ENCODE measurements at regions not wholly inside any gene's neighbourhood (a gene's known extent, or its start where the extent isn't known, plus 50 kb on each side); places are given as distances from the start of the nearest gene placed in this dataset.

DNA sequence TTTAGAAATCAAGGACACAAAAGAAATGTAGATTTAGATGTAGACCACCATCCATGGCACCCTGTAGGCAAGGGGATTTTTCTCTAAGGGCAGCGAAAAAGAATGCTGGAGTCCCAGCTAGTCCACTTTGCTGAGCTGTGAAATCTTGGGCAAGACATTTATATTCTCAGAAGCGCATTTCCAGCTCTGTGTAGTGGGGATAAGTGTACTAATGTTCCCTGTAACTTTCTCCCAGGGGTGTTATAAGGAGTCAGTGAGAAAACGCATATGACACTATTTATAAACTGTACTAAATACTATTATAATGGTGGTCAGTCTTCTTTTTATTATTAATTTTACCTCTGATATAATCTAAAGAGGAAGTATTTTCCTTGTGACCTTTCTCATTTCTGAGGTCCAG lies 133.4 kb upstream of the FRMD6 start:
- no peak for DNase-seq

DNA sequence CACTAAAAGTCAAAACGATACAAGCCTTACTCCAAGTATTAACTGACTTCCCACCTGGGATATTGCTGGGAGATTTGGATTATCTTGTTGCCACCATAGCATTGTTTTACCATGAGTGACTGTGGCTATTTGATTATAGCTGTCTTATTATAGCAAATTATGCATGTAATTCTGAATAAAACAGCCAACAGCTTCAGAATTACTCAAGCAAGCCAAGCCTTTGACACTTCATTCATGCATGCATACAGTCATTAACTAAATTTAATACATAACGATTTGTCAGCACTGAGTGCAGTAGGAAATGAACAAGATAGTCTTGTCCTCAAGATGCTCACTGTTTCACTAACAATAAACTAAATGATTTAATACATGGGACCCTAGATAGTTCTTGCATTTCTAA lies 133.0 kb upstream of the FRMD6 start:
- DNase-seq: no peak

DNA sequence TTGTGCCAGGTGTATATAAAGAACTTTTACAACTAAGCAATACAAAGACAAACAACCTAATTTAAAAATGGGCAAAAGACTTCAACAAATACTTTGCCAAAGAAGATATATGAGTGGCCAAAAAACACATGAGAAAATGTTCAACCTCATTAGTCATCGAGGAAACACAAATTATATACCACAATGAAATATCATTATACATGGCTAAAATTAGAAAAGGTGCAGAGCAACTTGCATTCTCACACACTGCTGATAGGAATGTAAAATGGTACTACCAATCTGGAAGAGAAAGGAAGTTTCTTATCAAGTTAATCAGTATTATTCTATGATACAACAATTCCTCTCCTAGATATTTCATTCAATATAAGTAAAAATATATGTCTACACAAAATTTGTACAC lies 131.6 kb upstream of the FRMD6 start:
- no peak for DNase-seq

DNA sequence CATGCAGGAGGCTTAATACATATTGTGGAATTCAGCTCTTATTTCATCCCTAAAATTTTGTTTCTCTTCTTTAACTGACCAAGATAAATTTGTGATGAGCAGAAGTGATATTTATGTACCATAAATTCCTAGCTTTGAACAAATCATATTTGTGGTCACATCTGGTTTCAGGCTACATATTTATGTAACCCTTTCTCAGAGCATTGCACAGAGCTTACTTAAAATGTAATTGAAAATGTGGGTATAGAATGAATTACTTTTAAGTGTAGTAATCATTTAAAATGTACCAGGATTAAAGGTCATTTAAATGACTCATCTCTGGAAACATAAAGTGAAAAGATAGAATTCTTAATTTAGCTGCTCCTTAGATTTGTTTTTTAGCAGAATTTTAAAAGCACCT lies 129.9 kb upstream of the FRMD6 start:
- no peak for DNase-seq

DNA sequence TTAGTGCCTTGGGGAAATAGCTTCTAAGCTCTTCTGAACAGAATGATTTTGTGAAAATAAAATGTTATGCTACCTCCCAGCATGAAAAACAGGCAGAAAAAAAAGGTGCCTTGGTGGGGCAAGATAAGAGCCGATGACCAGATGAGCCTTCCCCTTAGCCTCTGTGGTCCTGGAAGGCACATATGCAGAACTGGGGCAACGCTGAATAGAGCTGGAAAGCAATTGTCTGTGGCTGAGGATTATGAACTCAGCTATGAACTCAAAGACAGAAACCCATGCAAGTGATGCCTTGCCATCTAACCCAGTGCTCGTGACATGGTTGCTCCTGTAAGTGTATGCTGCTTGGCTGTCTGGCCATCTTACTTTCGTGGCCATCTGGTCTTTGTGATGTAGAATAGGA lies 128.5 kb upstream of the FRMD6 start:
- no peak for DNase-seq

DNA sequence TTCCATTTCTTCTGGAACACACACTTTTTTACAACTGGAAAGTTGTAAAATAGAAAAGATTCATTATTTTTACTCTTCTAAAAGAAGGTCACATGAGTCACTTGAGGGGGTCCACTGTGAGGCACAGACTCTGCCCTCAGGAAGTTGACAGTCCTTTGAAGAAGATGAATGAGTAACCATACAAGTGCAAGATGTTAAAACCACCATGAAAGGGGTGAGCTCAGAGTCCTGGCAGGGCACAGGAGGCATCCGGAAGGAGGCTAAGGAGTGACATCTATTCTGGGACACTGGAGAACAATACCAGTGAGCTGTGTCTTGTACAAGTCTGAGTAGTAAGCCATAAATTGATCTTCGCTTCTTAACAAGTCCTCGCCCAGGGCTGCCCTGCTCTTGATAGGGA lies 126.0 kb upstream of the FRMD6 start:
- DNase-seq: peak; percentile 3

DNA sequence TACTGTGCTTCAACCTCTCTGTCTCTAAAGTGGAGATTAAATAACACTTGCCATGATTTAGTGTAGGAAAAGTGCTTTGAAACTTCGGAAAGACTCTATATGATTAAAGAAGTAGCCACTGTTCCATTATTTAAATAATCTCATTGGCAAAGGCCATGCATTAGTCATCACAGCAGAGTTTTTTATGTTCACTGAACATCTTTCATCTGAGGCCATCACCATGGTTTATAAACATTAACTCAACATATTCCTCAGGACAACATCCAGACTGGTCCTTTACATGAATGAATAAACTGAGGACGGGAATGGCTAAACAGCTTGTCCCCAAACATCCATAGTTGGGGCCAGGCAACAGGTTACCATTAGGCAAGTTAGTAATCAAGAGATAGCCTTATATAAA lies 124.6 kb upstream of the FRMD6 start:
- DNase-seq: no peak

DNA sequence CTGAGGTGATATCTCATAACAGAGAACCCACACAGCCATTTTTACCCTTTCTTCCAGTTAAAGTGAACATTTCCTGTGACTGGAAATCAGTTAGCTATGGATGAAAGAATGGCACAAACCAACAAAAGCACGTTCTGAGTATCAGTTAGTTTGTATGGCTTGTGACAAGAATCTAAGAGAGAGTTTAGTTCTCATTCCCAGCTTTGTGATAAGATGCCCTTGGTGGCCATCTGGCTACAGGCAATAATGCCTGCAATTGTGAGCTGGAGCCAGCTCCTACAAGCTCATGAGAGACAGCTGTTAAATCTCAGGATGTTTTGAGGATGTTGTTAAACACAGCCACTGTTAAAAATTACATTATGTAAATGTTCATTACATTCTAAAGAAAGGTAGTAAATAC lies 122.0 kb upstream of the FRMD6 start:
- no peak for DNase-seq

DNA sequence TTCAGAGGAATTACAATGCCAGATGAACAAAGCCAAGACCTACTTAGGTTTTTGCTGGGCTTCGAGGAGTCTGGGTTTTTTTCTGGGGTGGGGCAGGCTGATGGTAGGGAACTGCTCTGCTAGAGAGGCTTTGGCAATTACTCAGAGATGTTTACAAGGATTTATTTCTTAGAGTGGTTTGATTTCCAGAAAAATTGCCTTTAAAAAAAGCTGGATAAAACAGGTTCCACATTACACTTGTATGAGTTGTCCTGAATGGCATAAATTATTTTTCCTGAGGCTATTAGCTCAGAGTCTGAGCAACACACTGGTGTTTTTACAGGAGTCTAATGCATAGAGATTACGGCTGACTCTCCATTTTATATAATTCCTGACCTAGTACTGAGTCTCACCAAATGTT lies 118.5 kb upstream of the FRMD6 start:
- DNase-seq: peak; percentile 23

DNA sequence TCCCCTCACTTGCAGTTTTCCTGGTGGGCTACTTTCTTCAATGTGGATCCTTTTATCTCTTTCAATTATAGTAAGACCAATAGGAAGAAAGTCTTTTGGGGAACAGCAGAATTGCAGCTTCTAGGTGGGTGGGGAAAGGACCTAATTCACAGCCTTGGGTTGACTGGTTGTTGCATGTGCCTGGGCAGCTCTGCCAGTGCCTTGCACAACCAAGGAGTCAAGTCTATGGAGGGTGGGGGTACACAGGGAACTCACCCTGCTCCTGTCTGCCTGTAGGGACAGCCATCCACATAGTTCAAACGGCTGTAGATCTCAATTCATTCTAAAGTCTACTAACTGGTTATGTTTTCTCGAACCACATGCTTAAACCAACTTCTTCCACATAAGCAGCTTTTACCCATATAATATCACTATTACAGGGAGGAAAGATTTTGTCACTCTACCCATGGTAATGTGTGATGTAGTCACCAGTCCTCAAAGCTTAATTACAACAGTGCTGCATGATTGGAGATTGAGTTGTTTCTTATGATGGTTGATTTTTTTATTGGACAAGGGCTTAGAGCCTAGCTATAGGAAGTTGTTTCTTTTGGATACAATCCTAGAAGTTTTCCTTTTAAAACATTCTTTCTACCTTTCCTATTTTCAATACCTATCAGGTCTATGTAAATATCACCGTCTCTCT lies 117.7 kb upstream of the FRMD6 start:
- no peak for DNase-seq

DNA sequence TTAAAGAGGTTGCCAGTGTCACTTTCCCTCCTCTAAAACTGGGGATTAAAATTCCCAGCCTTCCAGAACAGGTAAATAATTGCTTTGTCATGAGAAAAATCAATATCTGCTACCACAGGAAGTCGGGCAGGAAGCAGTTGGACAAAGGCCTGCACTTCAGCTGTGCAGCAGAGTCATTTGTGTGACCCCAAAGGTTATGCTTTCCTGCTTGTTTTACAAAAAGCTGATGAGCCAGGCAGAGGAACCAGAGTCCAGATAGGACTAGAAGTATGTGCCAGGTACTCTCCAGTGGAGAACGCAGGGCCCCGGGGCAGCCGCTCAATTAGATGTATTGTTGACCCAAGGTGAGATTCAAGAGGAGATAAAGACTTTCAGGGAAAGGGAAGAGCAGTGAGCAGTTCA lies 117.1 kb upstream of the FRMD6 start:
- DNase-seq: no peak

DNA sequence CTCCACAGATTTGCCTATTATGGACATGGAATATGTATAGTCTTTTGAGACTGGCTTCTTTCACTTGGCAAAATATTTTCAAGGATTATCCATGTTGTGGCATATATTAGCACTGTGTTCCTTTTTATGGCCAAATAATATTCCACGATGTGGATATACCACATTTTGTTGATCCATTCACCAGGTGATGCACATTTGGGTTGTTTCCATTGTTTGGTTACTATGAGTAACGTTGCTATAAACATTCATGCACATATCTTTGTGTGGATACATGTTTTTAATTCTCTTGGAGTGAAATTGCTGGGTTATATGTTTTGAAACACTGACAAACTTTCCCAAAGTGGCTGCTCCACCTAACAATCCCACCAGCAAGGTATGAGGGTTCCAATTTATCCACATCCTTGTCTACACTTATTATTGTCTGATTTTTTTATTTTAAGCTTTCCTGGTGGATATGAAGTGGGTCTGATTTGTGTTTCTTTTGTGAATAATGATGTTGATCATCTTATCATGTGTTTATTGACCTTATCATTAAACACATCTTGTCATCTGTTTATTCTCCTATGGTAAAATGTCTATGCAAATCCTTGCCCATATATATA lies 116.2 kb upstream of the FRMD6 start:
- no peak for DNase-seq

DNA sequence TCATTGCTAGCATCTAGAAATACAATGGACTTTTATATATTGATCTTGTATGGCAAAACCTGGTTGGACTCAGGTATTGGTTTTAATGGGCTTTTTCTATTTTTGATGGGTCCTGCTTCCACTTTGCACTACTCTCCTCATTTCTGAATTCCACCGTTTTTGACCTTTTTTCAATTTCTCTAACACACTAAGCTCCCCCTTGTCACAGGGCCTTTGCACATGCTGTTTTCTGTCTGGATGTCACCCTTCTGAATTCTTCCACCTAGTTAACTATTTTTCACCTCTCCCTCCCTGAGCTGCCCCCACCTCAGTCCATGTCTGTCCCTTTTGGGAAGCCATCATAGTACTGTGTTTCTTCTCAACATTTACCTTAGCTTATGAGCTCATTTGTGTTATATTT lies 112.7 kb upstream of the FRMD6 start:
- DNase-seq: no peak

DNA sequence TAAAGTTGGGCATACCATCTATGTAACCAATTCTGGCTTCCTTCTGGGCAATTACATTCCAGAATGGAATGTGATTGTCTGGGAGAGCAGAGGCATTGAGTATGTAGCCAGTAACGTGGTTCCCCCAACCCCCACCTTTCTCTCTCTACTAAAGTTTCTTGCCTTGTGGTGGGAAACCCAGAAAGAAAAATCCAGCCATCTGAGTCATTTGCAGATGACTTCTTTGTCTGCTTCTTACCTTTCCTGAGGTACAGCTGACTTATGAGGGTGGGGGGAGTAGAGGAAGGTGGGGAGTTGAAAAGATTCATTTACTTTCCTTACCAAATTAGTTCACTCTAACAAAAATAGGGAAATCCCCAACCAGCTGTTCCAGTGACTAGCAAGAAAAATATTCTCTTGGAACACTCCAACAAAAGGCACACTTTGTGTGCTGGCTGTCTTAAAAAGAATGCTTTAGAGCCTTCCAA lies 112.1 kb upstream of the FRMD6 start:
- DNase-seq: peak; percentile 62

DNA sequence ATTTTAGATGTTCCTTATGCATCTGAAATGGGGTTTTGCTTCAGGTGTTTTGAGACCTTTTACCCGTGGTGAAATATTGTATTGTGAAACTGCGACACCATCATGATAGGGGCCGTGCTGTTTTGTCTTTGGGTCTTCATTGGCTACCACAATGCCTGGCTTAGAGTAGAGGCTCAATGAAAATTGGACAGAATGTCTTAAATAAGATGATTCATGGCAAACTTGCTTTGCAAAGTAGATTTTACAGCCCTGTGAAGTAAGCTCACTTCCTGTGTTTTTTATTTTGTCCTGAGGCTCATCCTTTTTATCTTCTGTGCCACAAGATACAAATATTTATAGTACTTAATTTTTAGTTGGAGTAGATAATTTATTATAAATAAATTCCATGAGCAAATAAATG lies 111.3 kb upstream of the FRMD6 start:
- no peak for DNase-seq

DNA sequence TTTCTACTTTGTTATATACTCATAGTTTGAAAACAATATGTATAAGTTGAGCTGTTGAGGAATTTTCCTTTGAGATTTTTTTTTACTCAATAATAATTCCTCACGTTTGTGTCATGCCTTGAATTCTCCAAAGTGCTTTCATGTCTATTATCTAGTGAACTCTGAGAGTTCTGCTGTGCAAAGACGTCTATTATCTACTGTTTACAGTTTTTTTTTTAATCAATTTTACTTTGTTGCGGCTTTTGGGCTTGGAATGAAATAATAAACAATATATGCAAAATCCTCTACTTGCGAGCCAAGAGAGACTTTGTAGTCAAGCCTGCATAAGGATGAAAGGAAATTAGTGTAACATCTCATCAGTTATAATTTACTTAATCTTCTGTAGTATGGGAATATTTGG lies 107.2 kb upstream of the FRMD6 start:
- DNase-seq: no peak

DNA sequence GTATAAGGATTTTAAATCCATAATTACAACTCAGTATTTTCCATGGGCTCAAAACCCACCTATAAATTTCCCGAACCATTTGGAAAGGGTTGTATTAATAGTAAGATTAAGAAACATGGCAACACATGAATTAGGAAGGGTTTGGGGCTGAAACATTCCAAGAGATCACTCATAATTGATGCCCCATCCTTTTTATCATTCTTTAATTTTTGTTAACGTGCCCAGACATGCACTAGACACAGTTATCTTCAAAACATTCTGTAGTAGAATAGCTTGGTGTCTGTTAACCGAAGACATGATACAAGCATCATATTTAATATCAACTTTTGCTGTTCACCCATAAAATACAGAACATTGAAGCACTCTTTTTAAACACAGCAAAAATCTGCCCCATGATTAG lies 106.8 kb upstream of the FRMD6 start:
- DNase-seq: no peak

DNA sequence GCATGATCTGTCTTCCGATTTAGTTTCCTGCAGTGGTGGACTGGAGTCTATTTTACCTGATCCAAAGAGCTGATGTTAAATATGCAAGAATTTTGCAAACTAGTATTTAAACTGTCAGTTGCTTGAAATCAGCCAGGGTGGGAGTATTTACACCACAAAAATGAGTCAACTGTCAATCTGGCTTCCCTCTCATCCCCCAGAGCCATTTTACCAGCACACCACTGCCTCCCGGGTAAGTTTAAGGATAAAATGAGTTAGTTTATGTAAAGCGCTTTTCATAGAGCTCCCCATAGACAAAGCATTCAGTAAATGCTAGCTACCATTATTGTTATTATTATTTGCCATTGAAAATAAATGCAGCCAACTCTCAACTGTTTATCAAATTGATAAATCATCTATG lies 106.3 kb upstream of the FRMD6 start:
- DNase-seq: no peak

DNA sequence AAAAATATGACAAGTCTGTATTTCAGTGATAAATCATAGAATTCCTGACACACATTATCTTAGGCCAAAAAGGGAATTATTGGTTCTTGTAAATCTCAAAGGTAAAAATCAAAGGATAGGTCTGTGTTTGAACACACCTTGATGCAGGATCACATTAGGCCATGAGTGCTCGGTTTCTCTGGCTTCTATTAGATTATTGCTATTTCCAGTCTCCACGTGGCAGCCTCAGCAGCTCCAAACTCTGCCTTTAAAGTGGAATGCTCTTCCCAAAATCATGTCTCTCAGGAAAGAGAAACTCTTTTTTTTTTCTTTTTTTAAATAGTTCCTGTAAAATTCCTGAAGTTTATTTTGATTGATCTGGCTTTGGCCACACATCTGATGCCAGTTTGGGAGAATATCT lies 105.6 kb upstream of the FRMD6 start:
- DNase-seq: no peak

DNA sequence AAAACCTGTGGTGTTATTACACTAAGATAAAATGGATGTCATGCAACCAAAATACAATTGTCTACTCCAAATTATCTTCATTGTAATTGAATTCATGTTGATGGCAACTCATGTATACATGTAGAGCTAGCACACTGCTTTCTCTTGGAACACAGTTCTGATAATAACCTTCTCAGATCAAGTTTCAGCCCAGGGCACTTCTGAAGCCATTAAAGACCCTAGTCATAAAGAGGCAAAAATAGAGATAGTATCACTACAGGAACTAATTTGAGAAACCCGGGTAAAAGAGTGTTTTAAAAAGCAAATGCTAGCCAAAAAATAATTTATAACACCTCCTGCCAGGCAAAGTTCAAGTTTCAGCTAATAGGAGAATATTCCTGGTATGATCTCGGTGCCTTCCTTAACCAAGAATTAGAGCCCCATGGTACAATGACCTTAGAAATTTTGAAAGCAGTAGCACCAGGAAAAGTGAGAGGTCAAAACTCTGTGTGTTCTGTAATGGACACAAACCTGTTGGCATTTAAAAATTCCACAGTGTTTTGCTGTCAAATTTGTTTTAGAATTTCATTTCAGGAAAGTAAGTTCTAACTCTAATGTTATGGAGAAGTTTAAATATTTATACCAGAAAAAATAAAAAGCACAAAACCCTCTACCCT lies 105.0 kb upstream of the FRMD6 start:
- DNase-seq: no peak

DNA sequence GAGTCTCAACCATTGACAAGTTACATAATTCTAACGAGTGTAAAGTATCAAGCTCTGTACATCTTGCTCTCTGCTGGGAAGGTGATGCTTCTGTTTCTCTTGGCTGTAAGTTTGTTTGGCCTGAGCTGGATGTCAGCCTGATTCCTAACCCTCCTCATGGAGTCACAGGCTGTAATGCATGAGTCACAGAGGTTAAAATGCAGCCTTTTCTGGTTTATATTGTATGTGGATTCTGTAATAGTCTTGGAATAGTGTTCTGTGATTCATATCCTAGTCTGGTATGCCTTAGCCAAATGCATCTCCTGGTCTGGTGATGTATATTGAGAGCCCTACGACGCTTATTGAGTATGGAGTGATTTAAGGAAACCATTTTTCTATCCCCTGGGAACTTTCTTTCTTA lies 104.5 kb upstream of the FRMD6 start:
- DNase-seq: peak; percentile 70

DNA sequence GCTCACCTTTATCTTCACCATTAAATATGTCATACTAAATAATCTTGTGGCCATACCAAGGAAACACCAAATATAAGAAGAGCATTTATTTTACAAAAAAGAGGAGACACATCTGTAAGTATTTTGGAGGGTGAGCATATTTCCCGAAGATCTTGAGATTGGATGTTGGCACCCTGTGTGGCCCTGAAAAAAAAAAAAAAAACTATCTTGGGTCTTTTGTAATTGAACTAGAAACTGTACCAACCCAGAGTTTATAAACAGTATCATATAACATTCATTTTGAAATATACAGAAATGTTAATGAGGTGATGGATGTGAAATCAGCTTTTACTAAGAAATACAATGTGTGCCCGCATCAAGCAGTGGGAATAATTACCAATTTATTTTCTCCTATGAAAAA lies 104.0 kb upstream of the FRMD6 start:
- no peak for DNase-seq

DNA sequence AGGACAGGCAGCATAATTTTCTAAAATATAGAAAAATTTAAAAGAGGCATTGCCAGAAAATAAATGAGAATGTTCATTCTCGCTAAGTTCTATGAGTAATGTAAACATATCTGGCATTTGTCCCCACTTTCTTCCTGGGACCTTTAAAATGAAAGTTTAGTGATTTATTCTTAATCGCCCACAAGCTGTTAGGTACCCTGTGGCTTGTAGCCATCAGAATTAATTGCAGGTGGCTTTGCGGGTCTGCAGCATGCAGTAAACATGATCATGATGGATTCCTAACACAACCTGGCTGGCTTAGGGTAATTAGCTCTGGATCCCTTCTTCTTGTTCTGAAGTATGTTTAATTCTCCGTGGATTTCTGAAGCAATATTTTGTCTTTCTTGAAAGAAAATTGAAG lies 103.5 kb upstream of the FRMD6 start:
- no peak for DNase-seq

DNA sequence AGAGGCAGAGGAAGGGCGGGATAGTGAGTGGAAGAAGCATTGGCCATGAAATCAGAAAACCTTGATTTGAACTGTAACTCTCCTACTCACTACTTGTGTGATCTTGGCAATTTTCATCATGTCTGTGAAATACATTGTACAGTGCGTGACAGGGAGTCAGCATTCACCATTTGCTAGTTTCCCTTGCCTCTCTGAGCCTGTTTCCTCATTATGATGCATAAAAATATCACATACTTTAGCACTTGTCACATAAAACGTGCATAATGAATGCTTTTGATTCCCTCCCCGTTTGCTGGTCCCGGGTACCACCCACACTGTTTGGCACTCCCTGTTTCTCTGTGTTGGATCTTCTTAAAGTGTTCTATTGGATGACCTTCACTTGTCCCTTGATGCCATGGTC lies 101.1 kb upstream of the FRMD6 start:
- no peak for DNase-seq

DNA sequence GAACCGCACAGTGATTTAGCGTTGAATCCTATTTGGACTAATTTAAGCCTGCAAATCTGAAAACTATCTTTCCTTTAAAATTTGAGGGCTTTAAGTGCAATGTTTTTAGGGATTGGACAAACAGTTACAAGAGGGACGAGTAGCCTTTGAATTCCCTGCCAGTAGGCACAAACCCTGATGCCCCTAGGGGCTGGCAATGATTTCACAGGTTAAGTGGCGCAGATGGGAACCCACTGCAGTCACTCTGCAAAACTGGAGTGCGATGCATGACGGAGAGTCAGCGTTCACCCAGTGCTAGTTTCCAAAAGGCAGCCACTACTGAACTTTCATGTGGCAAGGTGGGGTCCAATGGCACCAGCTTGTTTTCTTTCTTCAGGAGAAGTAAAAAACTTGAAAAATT lies 99.4 kb upstream of the FRMD6 start:
- no peak for DNase-seq

Measured in T1000 (cell line).